ENCODE measurements at regions not wholly inside any gene's neighbourhood (a gene's known extent, or its start where the extent isn't known, plus 50 kb on each side); places are given as distances from the start of the nearest gene placed in this dataset.

DNA sequence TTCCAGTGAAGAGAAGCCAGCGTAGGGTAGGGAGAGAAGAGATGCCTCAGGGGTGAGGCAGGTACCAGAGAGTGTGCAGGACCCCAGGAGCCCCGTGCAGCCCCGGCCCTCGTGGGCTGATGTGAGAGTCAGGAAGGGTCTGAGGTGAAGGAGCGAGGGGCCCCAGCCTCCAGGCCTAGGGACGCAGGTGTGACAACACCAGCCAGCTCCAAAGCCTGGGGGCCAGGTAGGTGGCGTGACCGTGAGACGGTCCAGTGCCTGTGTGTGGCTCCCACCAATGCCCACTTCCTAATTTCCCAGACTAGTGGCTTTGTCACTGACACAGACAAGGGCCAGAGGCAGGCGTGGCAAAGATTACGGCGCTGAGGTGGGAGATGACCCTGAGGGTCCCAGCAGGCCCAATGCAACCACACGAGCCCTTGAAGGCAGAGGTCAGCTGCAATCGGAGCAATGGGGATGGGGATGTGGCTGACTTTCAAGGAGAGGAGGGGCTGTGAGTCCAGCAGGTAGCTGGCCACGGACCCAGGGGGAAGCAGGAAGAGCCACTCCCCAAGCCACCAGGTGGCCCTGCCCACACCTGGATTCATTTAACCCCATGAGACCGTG is 86.0 kb upstream of the SNTG2 start:
- no peak for DNase-seq (ENCODE audit: low read depth)
- H3K4me3 ChIP-seq (ENCODE audit: low read length) = no peak overlapping the region
- TF ChIP-seq, protein P1, sequence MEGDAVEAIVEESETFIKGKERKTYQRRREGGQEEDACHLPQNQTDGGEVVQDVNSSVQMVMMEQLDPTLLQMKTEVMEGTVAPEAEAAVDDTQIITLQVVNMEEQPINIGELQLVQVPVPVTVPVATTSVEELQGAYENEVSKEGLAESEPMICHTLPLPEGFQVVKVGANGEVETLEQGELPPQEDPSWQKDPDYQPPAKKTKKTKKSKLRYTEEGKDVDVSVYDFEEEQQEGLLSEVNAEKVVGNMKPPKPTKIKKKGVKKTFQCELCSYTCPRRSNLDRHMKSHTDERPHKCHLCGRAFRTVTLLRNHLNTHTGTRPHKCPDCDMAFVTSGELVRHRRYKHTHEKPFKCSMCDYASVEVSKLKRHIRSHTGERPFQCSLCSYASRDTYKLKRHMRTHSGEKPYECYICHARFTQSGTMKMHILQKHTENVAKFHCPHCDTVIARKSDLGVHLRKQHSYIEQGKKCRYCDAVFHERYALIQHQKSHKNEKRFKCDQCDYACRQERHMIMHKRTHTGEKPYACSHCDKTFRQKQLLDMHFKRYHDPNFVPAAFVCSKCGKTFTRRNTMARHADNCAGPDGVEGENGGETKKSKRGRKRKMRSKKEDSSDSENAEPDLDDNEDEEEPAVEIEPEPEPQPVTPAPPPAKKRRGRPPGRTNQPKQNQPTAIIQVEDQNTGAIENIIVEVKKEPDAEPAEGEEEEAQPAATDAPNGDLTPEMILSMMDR (IDR thresholded peaks at IDR 0.05; ENCODE audit: insufficient read depth, low read depth, low read length, missing control alignments) = no peak

GRCh38 chr2:863732-864450 is 86.8 kb upstream of the SNTG2 start:
- no peak for DNase-seq (ENCODE audit: low read depth)
- H3K4me3 ChIP-seq (ENCODE audit: low read length) = no peak overlapping the region
- TF ChIP-seq, protein P1 (IDR thresholded peaks at IDR 0.05; ENCODE audit: insufficient read depth, low read depth, low read length, missing control alignments) = no peak

DNA sequence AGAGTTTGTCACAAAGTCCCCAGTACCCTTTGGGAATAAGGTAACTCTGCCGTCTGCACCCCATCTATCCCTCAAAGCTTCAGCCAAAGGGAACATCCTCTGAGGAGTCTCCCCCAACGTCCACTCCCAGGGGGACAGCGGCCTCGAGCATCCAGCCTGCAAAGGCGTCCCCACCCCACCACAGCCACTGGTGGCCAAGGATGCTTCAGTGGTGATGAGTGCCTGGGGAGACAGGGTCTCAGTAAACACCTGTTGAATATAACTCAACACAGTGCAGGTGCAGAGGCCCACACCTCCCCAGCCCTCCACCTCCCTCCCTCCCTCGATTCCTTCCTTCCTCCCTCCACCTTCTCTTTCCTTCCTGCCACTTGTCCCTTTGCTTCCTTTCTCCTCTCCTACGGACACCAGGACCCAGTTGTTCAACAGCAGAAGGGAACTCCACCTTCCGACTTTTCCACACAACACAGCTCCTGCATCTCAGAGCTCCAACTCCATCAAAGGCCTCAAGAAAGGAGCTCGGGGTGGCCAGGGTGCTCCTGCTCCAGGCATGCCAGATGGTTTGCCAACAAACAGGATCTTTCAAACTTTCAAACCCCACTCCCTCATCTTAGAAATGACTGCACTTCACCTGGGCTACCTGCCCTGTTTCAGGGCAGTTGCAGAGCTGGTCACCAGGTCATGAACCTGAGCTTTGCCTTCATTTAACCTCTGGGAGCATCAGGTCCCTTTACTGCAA is 87.8 kb upstream of the SNTG2 start:
- TF ChIP-seq, protein P1 (IDR thresholded peaks at IDR 0.05; ENCODE audit: insufficient read depth, low read depth, low read length, missing control alignments) = no peak
- no peak overlapping the region for H3K4me3 ChIP-seq (ENCODE audit: low read length)
- no peak for DNase-seq (ENCODE audit: low read depth)

DNA sequence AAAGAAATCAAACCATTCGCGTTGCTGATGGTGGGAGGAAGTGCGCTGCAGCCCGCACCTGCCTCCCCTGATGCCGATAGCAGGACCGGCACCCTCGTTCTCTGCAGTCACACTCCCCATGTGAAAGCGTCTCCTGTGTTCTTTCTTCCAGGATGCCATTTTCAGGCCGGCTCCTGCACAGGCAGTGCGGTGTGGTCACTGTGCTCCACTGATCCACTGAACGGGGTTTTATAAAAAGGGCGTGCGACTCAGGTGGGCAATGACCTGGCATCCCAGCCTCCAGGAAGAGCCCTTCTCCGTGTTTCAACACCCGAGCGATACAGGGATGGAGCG is 88.3 kb upstream of the SNTG2 start:
- TF ChIP-seq, protein P1 (IDR thresholded peaks at IDR 0.05; ENCODE audit: insufficient read depth, low read depth, low read length, missing control alignments) = no peak
- DNase-seq (ENCODE audit: low read depth) = no peak
- no peak overlapping the region for H3K4me3 ChIP-seq (ENCODE audit: low read length)

GRCh38 chr2:861655-862354 is 88.8 kb upstream of the SNTG2 start:
- DNase-seq (ENCODE audit: low read depth) = no peak
- TF ChIP-seq, protein P1 (IDR thresholded peaks at IDR 0.05; ENCODE audit: insufficient read depth, low read depth, low read length, missing control alignments) = no peak

GRCh38 chr2:860259-860855 is 90.3 kb upstream of the SNTG2 start:
- TF ChIP-seq, protein P1 (IDR thresholded peaks at IDR 0.05; ENCODE audit: insufficient read depth, low read depth, low read length, missing control alignments) = no peak
- no peak for DNase-seq (ENCODE audit: low read depth)
- H3K4me3 ChIP-seq (ENCODE audit: low read length) = no peak overlapping the region

More at GRCh38 chr2:861655-862354, 88.8 kb upstream of the SNTG2 start:
- no peak overlapping the region for H3K4me3 ChIP-seq (ENCODE audit: low read length)

Measured in epithelial cell of esophagus (primary cell).